ENCODE measurements at regions not wholly inside any gene's neighbourhood (a gene's known extent, or its start where the extent isn't known, plus 50 kb on each side); places are given as distances from the start of the nearest gene placed in this dataset.
"Not testable (repeated sequence)": the region's sequence is repeated elsewhere in the genome, so short reads cannot be mapped to it uniquely, and the experiment has no call there.

GRCh38 chr12:131278451-131279115, 324.9 kb downstream of the ADGRD1 start:
- not testable (repeated sequence) for DNase-seq (ENCODE audit: low read depth in 1 of 2, low spot score in 1 of 2); H3K4me3 ChIP-seq (replicated peaks; ENCODE audit: insufficient read depth, low read length); H3K27me3 ChIP-seq (ENCODE audit: insufficient read depth, poor library complexity, severe bottlenecking); H3K27ac ChIP-seq (replicated peaks)

DNA sequence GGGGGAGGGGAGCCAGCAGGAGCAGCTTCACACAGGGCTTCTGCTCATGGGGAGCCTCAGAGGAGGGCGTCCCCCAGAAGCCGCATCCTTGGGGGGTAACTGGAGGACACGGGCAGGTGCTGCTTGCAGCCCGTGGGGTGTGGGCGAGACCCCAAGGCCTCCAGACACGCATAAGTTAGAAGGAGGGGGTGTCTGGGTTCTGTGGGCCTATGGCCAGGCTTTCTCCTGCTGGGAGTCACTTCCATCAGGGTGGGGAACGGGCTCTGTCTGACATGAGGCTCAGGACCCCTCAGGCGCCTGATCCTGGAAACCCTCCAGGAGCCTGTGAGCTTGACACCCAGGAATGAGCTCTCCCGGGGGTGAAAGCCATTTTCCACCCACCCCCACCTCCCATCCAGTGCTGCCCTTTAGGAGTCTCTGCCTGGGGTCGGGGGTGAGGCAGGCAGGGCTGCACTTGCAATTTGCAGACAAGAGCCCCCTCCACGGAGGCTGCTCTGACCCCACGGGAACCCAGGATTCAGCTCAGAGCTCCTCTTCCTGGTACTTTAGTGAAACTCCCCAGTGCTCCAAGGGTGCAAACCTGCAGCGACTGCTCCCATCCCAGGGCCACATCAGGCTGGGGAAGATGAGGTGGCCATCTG, 325.7 kb downstream of the ADGRD1 start:
- no peak for DNase-seq (ENCODE audit: low read depth in 1 of 2, low spot score in 1 of 2)
- Histone ChIP-seq H3K27me3 (ENCODE audit: insufficient read depth, poor library complexity, severe bottlenecking) (no peaks in the 10 kb centered on the region), H3K27ac (replicated peaks) (no peak overlapping the region), H3K4me3 (replicated peaks; ENCODE audit: insufficient read depth, low read length) (no peak overlapping the region)
- no peak for TF ChIP-seq CTCF (IDR thresholded peaks at IDR 0.05; ENCODE audit: insufficient read depth, low read length)
- TF ChIP-seq SPI1 (IDR thresholded peaks at IDR 0.05; ENCODE audit: borderline replicate concordance, low read depth): no peak
- TF ChIP-seq POLR2AphosphoS5 (IDR thresholded peaks at IDR 0.05; ENCODE audit: low read depth): no peak
- TF ChIP-seq, protein P1, sequence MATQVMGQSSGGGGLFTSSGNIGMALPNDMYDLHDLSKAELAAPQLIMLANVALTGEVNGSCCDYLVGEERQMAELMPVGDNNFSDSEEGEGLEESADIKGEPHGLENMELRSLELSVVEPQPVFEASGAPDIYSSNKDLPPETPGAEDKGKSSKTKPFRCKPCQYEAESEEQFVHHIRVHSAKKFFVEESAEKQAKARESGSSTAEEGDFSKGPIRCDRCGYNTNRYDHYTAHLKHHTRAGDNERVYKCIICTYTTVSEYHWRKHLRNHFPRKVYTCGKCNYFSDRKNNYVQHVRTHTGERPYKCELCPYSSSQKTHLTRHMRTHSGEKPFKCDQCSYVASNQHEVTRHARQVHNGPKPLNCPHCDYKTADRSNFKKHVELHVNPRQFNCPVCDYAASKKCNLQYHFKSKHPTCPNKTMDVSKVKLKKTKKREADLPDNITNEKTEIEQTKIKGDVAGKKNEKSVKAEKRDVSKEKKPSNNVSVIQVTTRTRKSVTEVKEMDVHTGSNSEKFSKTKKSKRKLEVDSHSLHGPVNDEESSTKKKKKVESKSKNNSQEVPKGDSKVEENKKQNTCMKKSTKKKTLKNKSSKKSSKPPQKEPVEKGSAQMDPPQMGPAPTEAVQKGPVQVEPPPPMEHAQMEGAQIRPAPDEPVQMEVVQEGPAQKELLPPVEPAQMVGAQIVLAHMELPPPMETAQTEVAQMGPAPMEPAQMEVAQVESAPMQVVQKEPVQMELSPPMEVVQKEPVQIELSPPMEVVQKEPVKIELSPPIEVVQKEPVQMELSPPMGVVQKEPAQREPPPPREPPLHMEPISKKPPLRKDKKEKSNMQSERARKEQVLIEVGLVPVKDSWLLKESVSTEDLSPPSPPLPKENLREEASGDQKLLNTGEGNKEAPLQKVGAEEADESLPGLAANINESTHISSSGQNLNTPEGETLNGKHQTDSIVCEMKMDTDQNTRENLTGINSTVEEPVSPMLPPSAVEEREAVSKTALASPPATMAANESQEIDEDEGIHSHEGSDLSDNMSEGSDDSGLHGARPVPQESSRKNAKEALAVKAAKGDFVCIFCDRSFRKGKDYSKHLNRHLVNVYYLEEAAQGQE (IDR thresholded peaks at IDR 0.05; ENCODE audit: insufficient replicate concordance, low read depth): no peak
- no peak for TF ChIP-seq GABPA (IDR thresholded peaks at IDR 0.05; ENCODE audit: low read depth)

- H3K27ac ChIP-seq (replicated peaks): no peak overlapping the region
Observed at GRCh38 chr12:131280426-131280825, 326.7 kb downstream of the ADGRD1 start.

DNA sequence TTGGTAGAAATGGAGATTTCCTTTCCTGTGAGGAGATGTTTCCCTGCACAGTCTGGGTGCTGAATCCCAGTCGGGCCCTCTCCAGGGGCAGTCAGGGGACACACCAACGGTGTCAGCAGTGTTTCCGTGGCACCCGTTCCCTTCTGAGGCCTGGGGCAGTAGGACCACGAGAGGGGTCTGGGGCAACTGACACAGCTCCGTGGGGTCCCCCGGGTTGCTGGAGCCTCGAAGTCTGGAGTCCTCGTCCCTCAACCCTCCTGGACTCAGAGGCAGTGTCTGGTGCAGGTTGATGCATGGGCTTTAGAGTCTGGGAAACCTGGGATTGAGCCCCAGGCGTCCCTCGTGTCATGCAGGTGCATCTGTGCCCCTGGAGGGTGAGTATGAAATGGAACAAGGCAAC, 327.3 kb downstream of the ADGRD1 start:
- TF ChIP-seq CTCF (IDR thresholded peaks at IDR 0.05; ENCODE audit: insufficient read depth, low read length) (no peak), GABPA (IDR thresholded peaks at IDR 0.05; ENCODE audit: low read depth) (no peak), POLR2AphosphoS5 (IDR thresholded peaks at IDR 0.05; ENCODE audit: low read depth) (no peak), SPI1 (IDR thresholded peaks at IDR 0.05; ENCODE audit: borderline replicate concordance, low read depth) (no peak)
- TF ChIP-seq, protein P1 (IDR thresholded peaks at IDR 0.05; ENCODE audit: insufficient replicate concordance, low read depth): no peak
- DNase-seq (ENCODE audit: low read depth in 1 of 2, low spot score in 1 of 2): no peak
- Histone ChIP-seq H3K27me3 (ENCODE audit: insufficient read depth, poor library complexity, severe bottlenecking) (no peaks in the 10 kb centered on the region), H3K27ac (replicated peaks) (no peak overlapping the region), H3K4me3 (replicated peaks; ENCODE audit: insufficient read depth, low read length) (no peak overlapping the region)

More at GRCh38 chr12:131280426-131280825, 326.7 kb downstream of the ADGRD1 start:
- no peak overlapping the region for H3K4me3 ChIP-seq (replicated peaks; ENCODE audit: insufficient read depth, low read length)
- DNase-seq (ENCODE audit: low read depth in 1 of 2, low spot score in 1 of 2): no peak
- TF ChIP-seq SPI1 (IDR thresholded peaks at IDR 0.05; ENCODE audit: borderline replicate concordance, low read depth): no peak
- TF ChIP-seq, protein P1 (IDR thresholded peaks at IDR 0.05; ENCODE audit: insufficient replicate concordance, low read depth): no peak
- H3K27me3 ChIP-seq (ENCODE audit: insufficient read depth, poor library complexity, severe bottlenecking): no peaks in the 10 kb centered on the region
